HG02885 (cell line): ENCODE measurements at regions not wholly inside any gene's neighbourhood (a gene's known extent, or its start where the extent isn't known, plus 50 kb on each side); places are given as distances from the start of the nearest gene placed in this dataset.

Source experiments
- ATAC-seq: cut with Tn5 transposase; IDR thresholded peaks from one replicate; pipeline ENCODE4 v1.9.1; 2021; ENCODE audit warnings: mild to moderate bottlenecking; ENCODE audit not compliant: unreplicated experiment, poor library complexity

GRCh38 chr1:118739501-118739900 lies 248.6 kb downstream of the TBX15 start:
- no peak for ATAC-seq

GRCh38 chr1:118736322-118736721 lies 251.8 kb downstream of the TBX15 start:
- no peak for ATAC-seq

- no peak for ATAC-seq
These were observed 270.2 kb downstream of the TBX15 start for GRCh38 chr1:118717893-118718292.

GRCh38 chr1:118716775-118717174 lies 271.4 kb downstream of the TBX15 start:
- no peak for ATAC-seq

- no peak for ATAC-seq
These were observed 276.8 kb downstream of the TBX15 start for GRCh38 chr1:118711356-118711755.

GRCh38 chr1:118698911-118699310 lies 289.2 kb downstream of the TBX15 start:
- ATAC-seq, result no peak

GRCh38 chr1:118692143-118692542 lies 296.0 kb downstream of the TBX15 start:
- no peak for ATAC-seq

- ATAC-seq, result no peak
These were observed 299.3 kb downstream of the TBX15 start for GRCh38 chr1:118688891-118689290.

GRCh38 chr1:118661769-118662320 lies 326.3 kb downstream of the TBX15 start:
- no peak for ATAC-seq

- ATAC-seq, result no peak
These were observed 327.4 kb downstream of the TBX15 start for GRCh38 chr1:118660769-118661168.

GRCh38 chr1:118659646-118660045 lies 328.5 kb downstream of the TBX15 start:
- no peak for ATAC-seq

- ATAC-seq, result no peak
These were observed 337.9 kb downstream of the TBX15 start for GRCh38 chr1:118650107-118650807.

- no peak for ATAC-seq
These were observed 338.6 kb downstream of the TBX15 start for GRCh38 chr1:118649369-118650106.

- ATAC-seq, result no peak
These were observed 352.1 kb downstream of the TBX15 start for GRCh38 chr1:118636004-118636403.

GRCh38 chr1:118627435-118627834 lies 360.7 kb downstream of the TBX15 start:
- no peak for ATAC-seq

- ATAC-seq, result no peak
These were observed 366.3 kb downstream of the TBX15 start for GRCh38 chr1:118621839-118622238.

- no peak for ATAC-seq
These were observed 369.4 kb downstream of the TBX15 start for GRCh38 chr1:118618618-118619340.

GRCh38 chr1:118617916-118618315 lies 370.2 kb downstream of the TBX15 start:
- no peak for ATAC-seq

- ATAC-seq, result no peak
These were observed 373.1 kb downstream of the TBX15 start for GRCh38 chr1:118615066-118615465.

GRCh38 chr1:118589238-118589846 lies 398.8 kb downstream of the TBX15 start:
- no peak for ATAC-seq

GRCh38 chr1:118588566-118588965 lies 399.6 kb downstream of the TBX15 start:
- no peak for ATAC-seq
